Fibroblast of pulmonary artery (primary cell): ENCODE measurements at regions not wholly inside any gene's neighbourhood (a gene's known extent, or its start where the extent isn't known, plus 50 kb on each side); places are given as distances from the start of the nearest gene placed in this dataset.

ENCODE experiments used
- DNase-seq: peaks from one replicate; pipeline ENCODE4 v3.0.0-alpha.2; 2010; ENCODE audit warnings: low read depth
- H3K4me3 ChIP-seq: replicated peaks from 2 replicates; pipeline ENCODE4 v1.5.1; 2011; ENCODE audit warnings: low read depth, mild to moderate bottlenecking, control low read depth, low read length, moderate library complexity
- CTCF ChIP-seq: IDR thresholded peaks from 2 replicates; pipeline ENCODE4 v1.5.1; 2011; ENCODE audit warnings: mild to moderate bottlenecking, control low read depth, low read length, inconsistent platforms; ENCODE audit errors: missing control alignments

- no peak for DNase-seq
- no peak overlapping the region for H3K4me3 ChIP-seq
- TF ChIP-seq CTCF = no peak
These were observed 498.0 kb upstream of the NFIA start for GRCh38 chr1:60584371-60584770.

GRCh38 chr1:60583696-60584095 is 498.7 kb upstream of the NFIA start:
- H3K4me3 ChIP-seq = no peak overlapping the region
- DNase-seq = no peak
- no peak for TF ChIP-seq CTCF

GRCh38 chr1:60581455-60582220 is 500.7 kb upstream of the NFIA start:
- TF ChIP-seq CTCF = no peak
- no peak overlapping the region for H3K4me3 ChIP-seq
- peak; percentile 82 for DNase-seq

- no peak for TF ChIP-seq CTCF
- H3K4me3 ChIP-seq = no peak overlapping the region
- no peak for DNase-seq
These were observed 503.5 kb upstream of the C1orf87 start for GRCh38 chr1:60577029-60577428.

GRCh38 chr1:60575326-60575977 is 501.9 kb upstream of the C1orf87 start:
- no peak overlapping the region for H3K4me3 ChIP-seq
- no peak for TF ChIP-seq CTCF
- DNase-seq = no peak

GRCh38 chr1:60573726-60574409 is 500.3 kb upstream of the C1orf87 start:
- TF ChIP-seq CTCF = no peak
- DNase-seq = peak; percentile 85

More at GRCh38 chr1:60573726-60574409, 500.3 kb upstream of the C1orf87 start:
- no peak overlapping the region for H3K4me3 ChIP-seq
